Fibroblast of skin of back (primary cell): ENCODE measurements at regions not wholly inside any gene's neighbourhood (a gene's known extent, or its start where the extent isn't known, plus 50 kb on each side); places are given as distances from the start of the nearest gene placed in this dataset.
A peak's percentile ranks its signal among the peaks of the same experiment; 100 is the strongest.

Experiments
- DNase-seq: peaks from one replicate; pipeline ENCODE4 v3.0.0-alpha.2; 2013

DNA sequence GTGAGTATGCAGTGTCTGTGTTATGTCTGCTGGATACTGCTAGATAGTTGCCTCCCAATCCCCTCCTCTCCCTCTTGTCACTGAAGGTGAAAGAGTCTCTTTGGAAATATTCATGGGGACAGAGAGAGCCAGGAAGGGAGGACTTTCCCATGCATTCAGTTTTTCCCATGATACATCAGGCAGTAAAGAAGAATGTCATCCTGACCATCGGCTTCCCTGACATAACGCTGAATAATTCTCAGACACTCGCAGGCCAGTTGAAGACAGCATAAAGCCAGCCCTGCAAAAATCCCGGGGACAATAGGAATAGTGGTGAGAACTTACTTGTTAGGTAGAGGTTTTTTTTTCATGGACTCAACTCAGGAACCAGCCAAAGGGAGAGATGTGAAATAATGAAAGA, 58.1 kb downstream of the KLF4 start:
- DNase-seq: no peak

DNA sequence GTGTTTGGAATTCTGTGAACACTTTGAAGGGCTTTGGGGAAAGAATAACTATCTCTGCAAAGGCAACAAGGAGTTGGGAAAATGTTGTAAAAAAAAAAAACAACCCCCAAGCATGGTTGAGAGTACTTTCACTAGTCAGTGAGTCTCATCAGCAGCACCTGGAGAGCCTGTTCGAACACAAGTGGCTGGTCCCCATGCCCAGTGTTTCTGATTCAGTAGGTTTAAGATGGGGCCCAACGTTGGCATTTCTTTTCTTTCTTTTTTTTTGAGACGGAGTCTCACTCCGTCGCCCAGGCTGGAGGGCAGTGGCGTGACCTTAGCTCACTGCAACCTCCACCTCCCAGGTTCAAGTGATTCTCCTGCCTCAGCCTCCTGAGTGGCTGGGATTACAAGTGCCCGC, 59.5 kb downstream of the KLF4 start:
- no peak for DNase-seq

DNA sequence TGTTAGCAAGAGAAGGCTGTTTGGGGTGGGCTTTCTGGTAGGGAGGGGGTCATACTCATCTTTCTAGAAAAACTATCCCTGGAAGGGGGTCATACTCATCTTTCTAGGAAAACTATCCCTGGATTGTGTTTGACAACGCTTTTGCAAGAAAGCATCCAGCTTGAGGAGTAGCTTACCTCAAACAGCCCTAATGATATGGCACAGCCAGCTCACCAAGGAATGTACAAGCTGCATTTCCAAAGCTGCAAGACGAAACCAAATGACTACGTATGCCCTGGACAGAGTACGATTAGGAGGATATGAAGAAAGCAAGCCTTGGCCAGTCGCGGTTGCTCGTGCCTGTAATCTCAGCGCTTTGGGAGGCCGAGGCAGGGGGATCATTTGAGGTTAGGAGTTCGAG, 63.4 kb downstream of the KLF4 start:
- no peak for DNase-seq

DNA sequence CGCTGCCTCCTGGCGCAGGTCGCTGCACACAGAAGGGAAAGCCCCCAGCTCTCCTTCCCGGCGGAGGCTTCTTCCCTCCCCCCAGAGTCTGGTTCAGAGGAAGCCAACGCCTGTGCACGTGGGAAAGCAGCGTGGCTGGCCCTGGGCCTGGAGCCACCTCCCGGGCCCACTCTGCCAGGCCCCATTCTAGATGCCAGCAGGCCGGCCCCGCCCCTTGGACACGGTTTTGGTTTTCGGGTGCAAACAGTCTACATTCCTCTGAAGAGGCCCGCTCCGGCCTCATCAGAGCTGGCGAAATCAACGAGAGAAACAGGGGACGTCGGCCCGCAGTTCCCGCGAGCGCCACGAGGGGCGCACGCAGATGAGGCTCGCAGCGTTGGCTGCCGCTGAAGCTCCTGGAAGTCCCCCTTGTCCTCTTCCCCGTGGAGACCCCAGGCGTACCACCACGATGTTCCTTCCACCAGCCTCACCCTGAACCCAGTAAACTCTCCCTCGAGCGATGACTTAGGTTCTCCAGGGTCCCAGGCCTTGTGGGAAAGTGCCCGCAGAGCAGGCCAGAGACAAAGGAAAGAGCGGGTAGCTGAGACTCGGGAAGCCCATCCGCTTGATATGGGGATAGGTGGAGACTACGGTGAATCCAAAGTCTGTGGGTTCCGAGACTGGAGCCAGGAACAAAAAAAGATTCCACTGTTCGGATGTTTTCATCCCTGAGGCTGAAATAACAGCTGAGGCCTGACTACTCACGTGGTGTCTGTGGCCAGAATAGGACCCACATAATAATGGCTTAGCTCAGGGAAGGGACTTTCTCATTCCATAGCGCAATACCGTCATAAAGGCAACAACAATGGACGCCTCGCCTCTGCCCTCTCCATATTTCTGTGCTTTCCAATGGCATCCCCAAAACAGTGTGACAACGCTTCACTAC, 64.2 kb downstream of the KLF4 start:
- peak; percentile 62 for DNase-seq

GRCh38 chr9:107423540-107423939, 66.0 kb downstream of the KLF4 start:
- no peak for DNase-seq

GRCh38 chr9:107422189-107423185, 67.1 kb downstream of the KLF4 start:
- DNase-seq: peak; percentile 76

DNA sequence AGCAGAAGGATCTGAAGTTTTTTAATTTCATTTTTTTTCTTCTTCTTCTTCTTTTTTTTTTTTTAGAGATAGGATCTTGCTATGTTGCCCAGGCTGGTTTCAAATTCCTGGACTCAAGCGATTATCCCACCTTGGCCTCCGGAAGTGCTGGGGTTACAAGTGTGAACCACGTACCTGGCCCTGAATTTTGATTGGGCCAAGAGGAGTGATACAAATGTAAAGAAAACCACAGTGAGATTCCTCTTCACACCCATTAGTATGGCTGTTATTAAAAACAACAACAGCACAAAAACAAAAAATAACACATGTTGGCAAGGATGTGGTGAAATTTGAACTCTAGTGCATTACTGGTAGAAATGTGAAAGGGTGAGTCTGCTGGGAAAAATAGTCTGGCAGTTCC, 79.1 kb downstream of the KLF4 start:
- DNase-seq: no peak

- DNase-seq: no peak
Measured at GRCh38 chr9:107409581-107410389, 79.8 kb downstream of the KLF4 start.

DNA sequence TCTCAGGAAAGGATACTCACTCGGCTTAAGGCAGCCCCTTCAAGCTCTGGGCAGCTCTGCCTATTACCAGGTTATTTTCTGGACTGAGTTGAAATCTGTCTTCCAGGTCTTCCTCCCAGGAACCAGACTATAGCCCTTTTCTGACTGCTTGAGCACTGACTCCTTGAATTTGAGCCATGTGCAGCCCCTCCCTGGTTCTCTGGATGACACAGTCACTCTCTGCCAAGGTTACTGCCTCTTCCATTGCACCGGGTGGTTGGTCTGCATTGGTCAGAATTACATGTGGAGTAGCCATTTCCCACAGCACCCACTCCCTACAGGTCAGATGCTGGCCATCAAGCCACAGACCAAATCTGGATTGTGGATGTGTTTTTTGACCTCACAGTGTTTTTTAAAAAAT, 81.9 kb downstream of the KLF4 start:
- no peak for DNase-seq

DNA sequence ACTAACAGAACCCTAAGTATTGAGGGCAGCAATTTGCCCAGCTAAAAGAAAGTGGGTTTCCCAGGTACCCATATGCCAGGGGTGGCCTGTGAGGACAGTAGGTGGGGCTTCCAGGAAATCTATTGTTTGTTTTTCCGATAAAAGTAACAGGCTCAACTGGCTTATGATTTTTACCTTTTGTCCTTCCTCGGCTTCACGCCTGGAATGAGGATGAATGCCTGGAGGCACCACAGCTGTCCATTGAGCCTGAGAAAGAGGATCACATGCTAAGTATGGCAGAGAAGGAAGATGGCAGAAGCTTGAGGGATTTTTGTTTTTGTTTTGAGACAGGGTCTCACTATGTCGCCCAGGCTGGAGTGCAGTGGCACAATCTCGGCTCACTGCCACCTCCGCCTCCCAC, 84.1 kb downstream of the KLF4 start:
- no peak for DNase-seq

DNA sequence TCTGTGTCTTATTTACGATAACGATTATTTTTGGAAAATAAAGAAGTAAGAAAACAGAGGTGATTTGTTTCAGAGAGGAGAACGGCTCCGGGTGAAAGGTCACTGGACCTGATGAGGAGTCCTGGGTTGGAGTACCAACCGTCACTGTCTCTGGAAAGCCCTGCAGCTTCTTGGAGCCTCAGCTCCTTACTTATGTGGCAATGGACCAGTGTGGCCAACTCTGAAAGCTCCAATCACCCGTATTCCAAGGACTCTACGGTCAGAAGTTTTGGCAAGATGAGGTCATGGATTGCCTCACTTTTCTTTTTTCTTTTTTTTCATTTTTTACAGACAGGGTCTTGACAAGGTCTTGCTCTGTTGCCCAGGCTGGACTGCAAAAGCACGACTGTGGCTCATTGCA, 84.8 kb downstream of the KLF4 start:
- DNase-seq: no peak

DNA sequence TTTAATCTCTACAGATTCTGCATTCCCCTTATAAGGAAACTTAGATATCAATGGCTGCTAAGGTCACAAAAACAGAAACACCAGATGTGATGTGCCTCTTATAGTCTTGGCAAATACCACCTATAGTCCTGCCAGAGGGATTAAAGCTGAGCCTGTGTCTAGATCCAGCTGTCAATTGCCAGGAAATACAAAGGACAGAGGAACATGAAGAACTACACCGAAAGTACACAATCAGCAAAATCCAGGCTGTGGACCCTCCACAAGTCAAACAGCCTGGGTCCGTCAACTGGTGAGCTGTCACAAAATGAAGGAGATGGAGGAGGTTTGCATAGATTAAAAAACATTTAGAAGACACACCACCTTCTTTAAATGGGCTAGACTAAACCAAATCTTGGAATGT, 85.4 kb downstream of the KLF4 start:
- no peak for DNase-seq

DNA sequence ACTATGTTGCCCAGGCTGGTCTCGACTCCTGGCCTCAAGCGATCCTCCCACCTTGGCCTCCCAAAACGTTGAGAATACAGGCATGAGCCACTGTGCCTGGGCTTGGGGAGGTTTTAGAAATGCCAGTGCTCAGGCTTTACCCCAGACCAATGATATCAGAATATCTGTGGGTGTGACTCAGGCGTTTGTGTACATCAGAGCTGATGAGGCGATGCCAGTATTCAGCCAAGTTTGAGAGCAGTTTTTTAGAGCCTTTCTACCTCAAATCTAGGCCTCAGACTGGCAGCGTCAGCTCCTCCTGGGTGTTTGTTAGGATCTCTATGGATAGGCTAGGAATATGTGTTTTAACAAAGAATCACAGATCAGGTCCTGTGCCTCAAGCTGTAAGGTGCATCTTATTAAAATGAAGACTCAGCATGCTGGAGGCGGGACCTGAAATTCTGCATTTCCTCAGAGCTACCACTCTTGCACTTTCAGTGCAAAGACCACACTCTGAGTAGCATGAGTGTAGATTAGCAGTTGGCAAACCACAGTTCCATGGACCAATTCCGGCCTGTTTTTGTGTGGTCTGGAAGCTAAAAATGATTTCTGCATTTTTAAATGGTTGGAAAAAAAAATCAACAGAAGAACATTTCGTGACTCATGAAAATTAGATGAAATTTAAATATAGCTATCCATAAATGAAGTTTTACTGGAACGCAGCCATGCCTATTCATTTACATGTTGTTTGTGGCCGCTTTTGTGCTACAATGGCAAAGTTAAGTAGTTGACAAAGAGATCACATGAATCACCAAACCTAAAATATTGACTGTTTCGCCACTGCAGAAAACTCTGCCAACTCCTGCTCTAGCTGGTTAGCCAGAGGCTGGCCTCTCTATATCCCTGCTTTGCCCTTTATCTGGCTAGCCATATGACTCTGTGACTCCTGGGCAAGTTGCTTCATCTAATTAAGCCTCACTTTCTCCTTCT, 92.2 kb downstream of the KLF4 start:
- DNase-seq: peak; percentile 17

DNA sequence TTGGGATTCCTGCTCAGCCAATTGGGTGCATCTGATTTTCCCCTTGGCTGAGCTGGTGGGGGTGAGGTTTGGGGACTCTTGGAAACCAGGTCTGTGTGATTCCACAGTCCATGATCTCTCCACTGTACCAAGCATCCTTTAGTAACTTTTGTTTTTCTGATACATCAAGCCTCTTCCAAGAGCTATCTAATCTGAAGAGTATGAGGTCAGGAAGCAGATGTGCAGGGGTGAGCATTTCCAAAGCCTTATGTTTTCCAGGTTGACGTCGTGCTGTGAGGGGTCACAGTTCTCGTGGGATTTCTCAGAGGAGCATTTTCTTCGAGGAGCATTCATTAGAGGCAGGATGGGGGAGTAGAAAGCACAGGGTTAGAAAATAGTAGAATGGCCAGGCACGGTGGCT, 95.3 kb downstream of the KLF4 start:
- no peak for DNase-seq

GRCh38 chr9:107390778-107391177, 98.8 kb downstream of the KLF4 start:
- peak; percentile 20 for DNase-seq

DNA sequence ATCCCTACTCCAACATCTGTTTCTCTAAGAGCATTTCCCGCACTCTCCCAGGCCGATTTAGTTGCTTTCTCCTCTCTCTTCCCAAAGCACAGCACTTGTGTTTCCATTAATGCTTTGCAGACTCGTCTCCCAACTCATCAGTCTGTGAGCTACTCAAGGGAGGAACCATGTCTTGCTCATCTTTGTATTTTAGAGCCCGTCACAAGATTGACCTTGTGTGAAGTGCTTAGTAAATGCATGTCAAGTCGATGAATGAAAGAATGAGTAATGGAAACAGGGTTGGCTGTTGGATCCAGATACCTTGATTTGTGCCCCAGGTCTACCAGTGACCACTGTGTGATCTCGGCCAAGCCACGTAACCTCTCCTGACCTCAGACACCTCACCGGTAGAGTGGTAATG, 99.3 kb downstream of the KLF4 start:
- DNase-seq: no peak

GRCh38 chr9:107389617-107390071, 99.9 kb downstream of the KLF4 start:
- no peak for DNase-seq

DNA sequence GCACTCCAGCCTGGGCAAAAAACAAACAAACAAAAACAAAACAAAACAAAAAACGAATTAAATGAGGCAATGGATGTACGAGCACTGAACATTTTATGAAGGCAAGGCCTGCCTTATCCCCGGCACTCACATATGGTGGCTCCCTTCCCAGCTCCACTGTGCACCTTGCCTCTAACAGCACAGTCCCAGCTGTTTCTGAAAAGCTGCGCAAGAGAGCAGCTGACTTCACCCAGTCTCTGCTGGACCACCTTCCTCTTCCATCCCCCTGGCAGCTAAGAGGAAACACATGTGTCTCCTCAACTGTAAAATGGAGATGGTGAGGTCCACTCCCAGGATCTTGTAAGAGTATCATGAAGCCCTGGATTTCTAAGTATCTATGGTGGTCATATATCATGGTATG, 100.7 kb downstream of the KLF4 start:
- no peak for DNase-seq

GRCh38 chr9:107387409-107387808, 102.2 kb downstream of the KLF4 start:
- no peak for DNase-seq

GRCh38 chr9:107386396-107386795, 103.2 kb downstream of the KLF4 start:
- DNase-seq: no peak
